Fibroblast of lung (primary cell): ENCODE measurements at regions not wholly inside any gene's neighbourhood (a gene's known extent, or its start where the extent isn't known, plus 50 kb on each side); places are given as distances from the start of the nearest gene placed in this dataset.

Experiments
- DNase-seq, 2 donors: peaks; one replicate each; pipeline versions ENCODE4 v3.0.0 to v3.0.0-alpha.2; 2010; ENCODE audit warnings: low read depth in 2 of 2
- H2AFZ ChIP-seq: 2 replicates; pipeline ENCODE4 v1.5.1; 2012; ENCODE audit warnings: low read length, control low read depth, inconsistent platforms
- H3K27ac ChIP-seq: 2 replicates; pipeline ENCODE4 v1.5.1; 2011; ENCODE audit warnings: low read length, control low read depth; ENCODE audit not compliant: insufficient read depth
- H3K27me3 ChIP-seq: 2 replicates; pipeline ENCODE4 v1.5.1; 2011; ENCODE audit warnings: mild to moderate bottlenecking, low read length; ENCODE audit not compliant: control insufficient read depth, insufficient read depth
- H3K36me3 ChIP-seq: 2 replicates; pipeline ENCODE4 v1.5.1; 2011; ENCODE audit warnings: low read length; ENCODE audit not compliant: control insufficient read depth, insufficient read depth
- H3K4me1 ChIP-seq: 2 replicates; pipeline ENCODE4 v1.5.1; 2011; ENCODE audit warnings: low read length; ENCODE audit not compliant: control insufficient read depth, insufficient read depth; ENCODE audit errors: extremely low read depth
- H3K4me2 ChIP-seq: 2 replicates; pipeline ENCODE4 v1.5.1; 2011; ENCODE audit warnings: low read length, control low read depth; ENCODE audit not compliant: insufficient read depth; ENCODE audit errors: extremely low read depth
- H3K4me3 ChIP-seq, 4 experiments: fragments of 200-600 bp in 1 of 4; sonication (generic) in 1 of 4; replicated peaks in 1 of 4; 2 replicates each; pipeline ENCODE4 v1.5.1; 2011 to 2016; ENCODE audit warnings: low read length in 4 of 4, low read depth in 3 of 4, mild to moderate bottlenecking in 3 of 4, control low read depth in 2 of 4, inconsistent platforms in 1 of 4, mixed read lengths in 1 of 4; ENCODE audit not compliant: insufficient read depth in 1 of 4; ENCODE audit errors: control extremely low read depth in 1 of 4
- H3K79me2 ChIP-seq: 2 replicates; pipeline ENCODE4 v1.5.1; 2012; ENCODE audit warnings: mild to moderate bottlenecking, low read length, inconsistent platforms; ENCODE audit not compliant: control insufficient read depth, insufficient read depth
- H3K9ac ChIP-seq: 2 replicates; pipeline ENCODE4 v1.5.1; 2011; ENCODE audit warnings: mild to moderate bottlenecking, low read length, control low read depth; ENCODE audit not compliant: insufficient read depth
- H3K9me3 ChIP-seq: 2 replicates; pipeline ENCODE4 v1.5.1; 2012; ENCODE audit warnings: low read depth, low read length; ENCODE audit not compliant: control insufficient read depth, insufficient read depth
- H4K20me1 ChIP-seq: 2 replicates; pipeline ENCODE4 v1.5.1; 2011; ENCODE audit warnings: low read length; ENCODE audit not compliant: control insufficient read depth, insufficient read depth; ENCODE audit errors: extremely low read depth
- EZH2 ChIP-seq: IDR thresholded peaks from 2 replicates; pipeline ENCODE4 v1.5.1; 2012; ENCODE audit warnings: low read length, control low read depth, mild to moderate bottlenecking; ENCODE audit errors: missing control alignments
- TF ChIP-seq, protein P1 (sequence below), 2 donors: IDR thresholded peaks in 1 of 2; conservative IDR thresholded peaks in 1 of 2; 1 replicate in 1 of 2; 2 replicates in 1 of 2; pipeline ENCODE4 v1.5.1; 2011 to 2012; ENCODE audit warnings: low read length in 2 of 2, control low read depth in 1 of 2, inconsistent platforms in 1 of 2, low read depth in 1 of 2, mild to moderate bottlenecking in 1 of 2

GRCh38 chr14:98612434-98613200 lies 659.4 kb downstream of the BCL11B start:
- Histone ChIP-seq H3K4me2 (no peak overlapping the region), H3K4me1 (no peaks in the 10 kb centered on the region), H3K4me3 (no peak overlapping the region), H3K27ac (no peak overlapping the region), H3K9ac (no peak overlapping the region), H3K27me3 (no peaks in the 10 kb centered on the region), H3K9me3 (no peaks in the 10 kb centered on the region), H3K36me3 (no peaks in the 10 kb centered on the region), H4K20me1 (no peaks in the 10 kb centered on the region), H2AFZ (no peak overlapping the region), H3K79me2 (no peaks in the 10 kb centered on the region)
- TF ChIP-seq, protein P1, sequence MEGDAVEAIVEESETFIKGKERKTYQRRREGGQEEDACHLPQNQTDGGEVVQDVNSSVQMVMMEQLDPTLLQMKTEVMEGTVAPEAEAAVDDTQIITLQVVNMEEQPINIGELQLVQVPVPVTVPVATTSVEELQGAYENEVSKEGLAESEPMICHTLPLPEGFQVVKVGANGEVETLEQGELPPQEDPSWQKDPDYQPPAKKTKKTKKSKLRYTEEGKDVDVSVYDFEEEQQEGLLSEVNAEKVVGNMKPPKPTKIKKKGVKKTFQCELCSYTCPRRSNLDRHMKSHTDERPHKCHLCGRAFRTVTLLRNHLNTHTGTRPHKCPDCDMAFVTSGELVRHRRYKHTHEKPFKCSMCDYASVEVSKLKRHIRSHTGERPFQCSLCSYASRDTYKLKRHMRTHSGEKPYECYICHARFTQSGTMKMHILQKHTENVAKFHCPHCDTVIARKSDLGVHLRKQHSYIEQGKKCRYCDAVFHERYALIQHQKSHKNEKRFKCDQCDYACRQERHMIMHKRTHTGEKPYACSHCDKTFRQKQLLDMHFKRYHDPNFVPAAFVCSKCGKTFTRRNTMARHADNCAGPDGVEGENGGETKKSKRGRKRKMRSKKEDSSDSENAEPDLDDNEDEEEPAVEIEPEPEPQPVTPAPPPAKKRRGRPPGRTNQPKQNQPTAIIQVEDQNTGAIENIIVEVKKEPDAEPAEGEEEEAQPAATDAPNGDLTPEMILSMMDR (conservative IDR thresholded peaks at IDR 0.05 in 1 of 2, IDR thresholded peaks at IDR 0.05 in 1 of 2; ENCODE audit: low read depth in 1 of 2, low read length in 2 of 2) = no peak
- no peak for TF ChIP-seq EZH2
- DNase-seq = no peak

DNA sequence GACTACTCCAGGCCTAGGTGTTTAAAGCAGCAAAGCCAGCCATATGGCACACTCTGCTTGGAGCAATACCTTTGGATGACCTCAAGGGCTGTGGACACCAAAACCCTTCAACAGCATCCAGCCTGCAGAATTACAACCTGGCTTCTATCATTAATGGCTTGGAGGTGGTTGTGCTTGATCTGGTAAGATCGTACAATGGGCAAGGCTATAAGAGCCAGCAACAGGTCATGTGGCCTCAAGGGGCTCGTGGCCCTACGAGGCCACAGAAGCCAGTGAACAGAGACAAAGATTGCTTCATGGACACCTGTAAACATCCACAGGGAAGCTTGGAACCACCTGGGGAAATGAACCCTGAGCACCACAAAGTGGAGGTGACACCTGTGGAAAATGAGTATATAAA lies 657.3 kb downstream of the BCL11B start:
- Histone ChIP-seq H3K4me2 (no peak overlapping the region), H3K9me3 (no peaks in the 10 kb centered on the region), H3K4me1 (no peaks in the 10 kb centered on the region), H3K27ac (no peak overlapping the region), H3K36me3 (no peaks in the 10 kb centered on the region), H3K9ac (no peak overlapping the region), H3K79me2 (no peaks in the 10 kb centered on the region), H4K20me1 (no peaks in the 10 kb centered on the region), H3K27me3 (no peaks in the 10 kb centered on the region), H2AFZ (no peak overlapping the region), H3K4me3 (no peak overlapping the region)
- no peak for DNase-seq
- no peak for TF ChIP-seq EZH2
- TF ChIP-seq, protein P1 (conservative IDR thresholded peaks at IDR 0.05 in 1 of 2, IDR thresholded peaks at IDR 0.05 in 1 of 2; ENCODE audit: low read depth in 1 of 2, low read length in 2 of 2) = no peak

DNA sequence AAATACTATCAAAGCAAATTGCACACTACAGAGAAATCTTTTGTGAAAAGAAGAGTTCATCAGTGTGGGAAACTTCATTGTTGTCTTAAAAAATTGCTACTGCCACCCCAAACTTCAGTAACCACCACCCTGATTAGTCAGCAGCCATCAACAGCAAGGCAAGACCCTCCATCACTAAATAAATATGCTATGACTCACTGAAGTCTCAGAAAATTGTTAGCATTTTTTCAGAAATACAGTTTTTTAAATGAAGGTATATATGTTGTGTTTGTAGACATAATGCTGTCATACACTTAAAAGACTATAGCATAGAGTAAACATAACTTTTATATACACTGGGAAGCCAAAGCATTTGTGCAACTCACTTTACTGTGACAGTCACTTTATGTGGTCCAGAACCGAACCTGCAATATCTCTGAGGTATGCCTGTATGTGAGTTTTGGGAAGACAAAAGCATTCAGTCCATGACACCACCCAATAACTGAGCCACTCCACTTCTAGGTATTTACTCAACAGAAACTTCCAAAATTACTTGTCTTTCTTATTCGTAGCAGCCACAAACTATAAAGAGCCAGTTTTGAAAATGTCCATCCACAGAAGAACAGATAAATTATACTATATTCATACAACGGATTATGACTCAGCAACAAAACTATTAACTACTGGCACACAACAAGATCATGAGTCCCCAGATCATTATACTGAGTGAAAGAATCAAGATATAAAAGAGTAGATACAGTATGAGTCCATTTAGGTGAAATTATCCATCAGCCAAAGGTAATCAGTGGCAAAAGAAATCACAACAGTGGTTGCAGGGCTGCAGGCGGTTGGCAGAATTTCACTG lies 649.6 kb downstream of the BCL11B start:
- no peak overlapping the region for H3K4me3 ChIP-seq
- no peak overlapping the region for H3K27ac ChIP-seq
- H3K27me3 ChIP-seq = no peaks in the 10 kb centered on the region
- DNase-seq = peak in 1 of 2 donors; percentile 68
- H3K36me3 ChIP-seq = no peaks in the 10 kb centered on the region
- TF ChIP-seq, protein P1 (conservative IDR thresholded peaks at IDR 0.05 in 1 of 2, IDR thresholded peaks at IDR 0.05 in 1 of 2; ENCODE audit: low read depth in 1 of 2, low read length in 2 of 2) = no peak
- no peak for TF ChIP-seq EZH2
- H3K4me2 ChIP-seq = no peak overlapping the region
- H3K4me1 ChIP-seq = no peaks in the 10 kb centered on the region
- H4K20me1 ChIP-seq = no peaks in the 10 kb centered on the region
- no peaks in the 10 kb centered on the region for H3K79me2 ChIP-seq
- no peak overlapping the region for H3K9ac ChIP-seq
- no peak overlapping the region for H2AFZ ChIP-seq
- H3K9me3 ChIP-seq = no peaks in the 10 kb centered on the region
